Middle frontal gyrus (tissue), 1 donor: ENCODE measurements at regions not wholly inside any gene's neighbourhood (a gene's known extent, or its start where the extent isn't known, plus 50 kb on each side); places are given as distances from the start of the nearest gene placed in this dataset.

Experiments
- DNase-seq: peaks from one replicate; pipeline ENCODE4 v3.0.0-alpha.2; 2015; ENCODE audit warnings: low spot score; ENCODE audit errors: extremely low spot score

DNA sequence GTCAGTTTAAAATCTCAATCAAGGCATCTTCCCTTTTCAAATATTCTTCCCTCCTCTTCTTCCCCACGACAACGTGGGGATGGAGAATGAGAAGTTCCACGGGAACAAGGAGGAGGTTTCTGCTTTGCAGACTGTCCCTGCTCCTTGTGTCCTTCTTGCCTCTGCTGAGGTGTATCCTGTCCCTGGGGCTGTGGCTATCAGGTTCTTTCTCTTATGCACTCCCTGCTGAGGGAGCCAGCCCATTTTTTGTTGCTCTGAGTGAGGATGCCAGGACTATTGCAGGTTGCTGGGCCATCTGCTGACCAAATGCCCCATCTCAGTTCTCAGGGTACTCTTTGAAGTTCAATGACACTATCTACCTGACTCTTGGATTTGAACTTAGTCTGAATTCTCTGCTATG, 533.6 kb downstream of the RNF144B start:
- no peak for DNase-seq

- no peak for DNase-seq
These were observed 543.9 kb downstream of the RNF144B start for GRCh38 chr6:18931086-18931485.

- DNase-seq: no peak
These were observed 571.0 kb downstream of the RNF144B start for GRCh38 chr6:18958146-18958545.

- DNase-seq: no peak
These were observed 574.4 kb downstream of the RNF144B start for GRCh38 chr6:18961566-18961965.

GRCh38 chr6:18962361-18962905, 575.3 kb downstream of the RNF144B start:
- DNase-seq: no peak

DNA sequence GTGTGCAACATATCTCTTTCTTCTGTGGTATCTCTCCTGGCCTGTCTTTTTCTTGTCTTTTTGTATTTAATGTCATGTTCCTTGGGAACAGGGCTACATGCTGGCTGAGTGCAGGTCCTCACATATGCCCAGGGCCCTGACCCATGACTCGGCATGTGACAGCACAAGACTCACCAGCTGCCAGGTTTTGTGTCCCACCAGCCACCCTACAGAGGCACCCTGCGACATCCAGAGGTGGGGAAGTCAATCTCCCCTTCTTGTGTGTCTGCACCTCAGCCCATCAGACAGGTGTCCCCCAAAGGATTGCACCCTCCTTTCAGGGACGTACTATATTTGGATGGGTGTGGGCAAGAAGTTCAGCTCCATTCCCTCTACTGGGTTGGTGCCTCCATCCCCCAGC, 576.3 kb downstream of the RNF144B start:
- no peak for DNase-seq

DNA sequence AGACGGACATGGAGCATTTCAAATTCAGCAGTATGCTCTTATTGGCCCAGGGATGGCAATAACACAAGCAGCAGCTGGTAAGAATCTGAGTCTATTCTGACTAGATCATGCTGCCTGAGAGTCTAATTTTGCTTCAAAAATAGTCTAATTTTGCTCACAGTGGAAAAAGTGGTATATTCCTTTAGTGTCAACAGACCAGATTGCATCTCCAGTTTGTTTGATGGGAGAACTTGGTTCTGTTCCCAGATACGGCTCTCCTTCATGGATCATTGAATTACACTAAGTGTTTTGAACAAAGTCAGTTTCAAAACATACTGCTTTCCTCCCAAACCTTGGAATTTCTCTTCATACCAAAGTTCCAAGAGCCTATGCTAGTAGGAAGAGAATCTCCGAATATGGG, 586.1 kb downstream of the RNF144B start:
- no peak for DNase-seq

- DNase-seq: no peak
These were observed 588.9 kb downstream of the RNF144B start for GRCh38 chr6:18976091-18976490.

- DNase-seq: no peak
These were observed 589.8 kb downstream of the RNF144B start for GRCh38 chr6:18976966-18977365.

DNA sequence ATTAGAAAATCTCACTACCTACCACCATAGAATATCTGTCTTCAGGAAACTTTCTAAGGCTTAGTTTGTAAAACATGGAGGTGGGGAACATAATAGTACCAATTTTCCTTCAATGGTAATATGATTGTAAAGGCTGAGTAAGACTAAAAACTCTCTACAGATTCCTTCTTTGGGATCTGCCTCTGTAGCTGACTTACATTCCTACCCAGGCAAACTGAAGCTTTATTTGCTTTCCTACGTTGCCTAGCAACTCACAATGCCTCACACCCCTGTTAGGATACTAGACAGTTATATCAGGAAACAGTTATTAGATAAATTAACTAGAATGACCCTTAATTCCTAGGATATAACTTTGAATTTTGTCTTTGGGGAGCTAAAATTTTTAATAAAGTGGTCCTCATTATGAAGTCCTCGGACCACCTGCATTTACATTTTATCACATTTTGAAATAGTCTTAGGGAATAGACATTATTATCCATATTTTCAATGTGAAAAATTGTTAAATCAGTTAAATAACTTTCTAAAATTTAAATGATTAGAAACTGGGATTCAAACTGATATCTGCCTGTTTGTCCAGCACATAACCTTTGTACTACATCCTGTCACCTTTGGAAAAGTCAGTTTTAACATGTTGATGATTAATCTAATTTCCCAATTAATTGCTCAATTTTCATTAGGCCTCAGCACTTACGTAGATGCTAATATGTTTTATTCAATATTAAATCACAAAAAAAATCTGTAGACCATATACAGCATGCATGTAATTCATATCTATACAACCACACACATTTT, 591.4 kb downstream of the RNF144B start:
- no peak for DNase-seq

DNA sequence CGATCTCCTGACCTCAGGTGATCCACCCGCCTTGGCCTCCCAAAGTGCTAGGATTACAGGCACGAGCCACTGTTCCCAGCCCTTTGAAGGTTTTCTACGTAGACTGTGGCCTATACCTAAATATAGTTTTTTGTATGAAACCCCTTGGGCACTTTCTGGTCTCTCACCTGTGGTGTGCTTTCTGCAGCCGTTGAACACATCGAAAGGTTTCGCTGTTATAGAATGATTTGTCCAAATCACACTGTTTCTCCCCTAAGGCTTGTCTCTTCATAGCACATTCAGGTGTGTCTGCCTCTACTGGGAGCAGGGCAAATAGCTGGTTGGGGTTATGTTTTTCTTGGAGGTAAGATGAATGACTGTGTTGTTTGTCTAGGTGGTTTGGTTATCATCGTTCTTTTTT, 597.9 kb downstream of the RNF144B start:
- no peak for DNase-seq

DNA sequence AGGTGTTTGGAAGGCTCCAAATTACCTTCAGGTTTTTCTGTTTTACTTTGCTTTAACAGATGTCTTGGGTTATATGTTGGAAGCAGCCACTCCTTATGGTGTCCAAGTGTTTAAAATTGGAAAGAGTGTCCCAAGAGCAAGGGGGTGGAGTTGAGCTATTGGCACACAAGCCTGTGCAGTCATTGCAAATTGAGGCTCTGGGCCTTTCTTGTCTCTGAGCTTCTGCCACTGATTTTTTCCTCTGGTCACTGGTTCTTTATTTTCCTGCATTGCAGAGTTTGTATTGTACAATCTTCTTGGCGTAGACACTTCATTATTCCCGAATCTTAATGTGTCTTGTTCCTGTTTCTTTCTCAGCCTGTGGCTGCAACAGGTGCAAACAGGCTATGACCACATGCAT, 598.8 kb downstream of the RNF144B start:
- DNase-seq: no peak

DNA sequence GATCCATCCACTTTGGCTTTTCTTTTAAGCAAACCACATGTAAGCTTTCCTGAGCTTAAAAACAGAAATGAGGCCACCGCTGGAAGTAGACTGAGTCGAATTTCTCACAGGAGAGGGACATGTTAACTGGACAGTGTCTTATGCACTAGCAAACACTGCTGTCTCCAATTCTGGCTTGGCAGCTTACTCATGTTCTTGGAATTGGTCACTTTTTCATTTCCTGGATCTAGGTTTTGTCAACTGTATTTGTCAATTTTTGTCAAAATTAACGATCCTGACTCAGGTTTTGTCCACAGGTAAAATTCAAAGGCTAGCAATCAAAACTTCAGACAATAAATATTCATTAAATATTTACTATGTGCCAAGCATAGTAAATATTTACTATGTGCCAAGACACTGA, 601.5 kb downstream of the RNF144B start:
- no peak for DNase-seq

DNA sequence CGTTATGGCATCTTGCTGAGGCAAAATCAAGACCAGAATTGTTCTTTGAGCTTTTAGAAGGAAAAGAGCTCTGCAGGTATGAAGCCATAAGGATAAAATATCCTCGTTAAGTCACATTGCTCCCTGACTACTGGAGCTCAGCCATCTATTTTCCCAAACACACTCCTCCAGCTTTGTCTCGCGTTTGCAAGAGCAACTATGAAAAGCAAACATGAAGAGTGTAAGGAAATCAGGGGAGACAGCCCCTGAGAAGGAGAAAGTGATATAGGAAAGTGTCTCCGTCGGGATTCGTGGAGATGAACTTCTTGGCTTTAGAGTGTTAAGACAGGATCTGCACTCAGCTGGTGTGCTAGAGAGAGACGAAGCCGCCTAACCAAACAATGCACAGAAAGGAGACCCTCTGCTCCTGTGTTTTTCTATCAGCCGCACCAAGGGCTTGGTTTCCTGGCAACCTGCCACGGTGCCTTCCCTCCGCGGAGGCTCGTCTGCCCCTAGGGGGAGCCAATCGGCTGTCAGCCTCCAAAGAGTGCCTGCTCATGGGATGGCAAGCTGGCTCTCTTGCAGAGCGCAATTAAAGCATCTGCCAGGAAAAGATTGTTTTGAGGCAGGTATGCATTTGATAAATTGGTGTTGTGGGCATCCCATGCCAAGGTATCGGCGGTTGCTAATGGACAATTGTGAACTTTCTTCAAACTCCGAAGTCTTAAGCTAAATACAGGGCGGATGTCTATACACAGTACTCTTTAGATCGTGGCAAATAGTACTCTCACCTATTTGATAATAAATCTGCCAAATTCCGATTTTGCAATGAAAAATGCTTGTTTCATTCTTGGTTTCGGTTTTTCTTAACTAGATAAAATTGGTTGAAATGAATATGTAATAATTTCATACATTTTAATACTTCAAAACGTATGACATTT, 603.2 kb downstream of the RNF144B start:
- DNase-seq: peak; percentile 50

DNA sequence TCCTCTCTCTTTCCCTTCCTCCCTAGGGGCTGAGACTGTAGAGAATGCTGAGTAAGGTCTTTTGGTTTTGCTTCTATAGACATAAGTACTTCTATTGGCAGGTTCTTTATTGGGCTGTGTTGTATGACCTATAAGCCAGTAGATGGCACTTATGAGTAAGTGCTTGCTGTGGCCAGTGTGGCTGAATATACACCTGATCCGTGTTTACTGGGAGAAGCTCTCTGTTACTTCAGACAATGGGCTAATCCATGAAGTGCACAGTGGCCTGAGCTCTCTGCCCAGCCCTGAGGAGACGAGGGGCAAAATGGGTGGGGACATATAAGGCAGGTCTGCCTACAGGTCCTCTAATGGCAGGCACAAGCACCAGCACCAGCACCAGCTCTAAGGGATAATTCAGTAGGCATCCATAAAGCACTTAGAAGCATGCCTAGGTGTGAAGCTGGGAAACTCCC, 610.3 kb downstream of the RNF144B start:
- no peak for DNase-seq

DNA sequence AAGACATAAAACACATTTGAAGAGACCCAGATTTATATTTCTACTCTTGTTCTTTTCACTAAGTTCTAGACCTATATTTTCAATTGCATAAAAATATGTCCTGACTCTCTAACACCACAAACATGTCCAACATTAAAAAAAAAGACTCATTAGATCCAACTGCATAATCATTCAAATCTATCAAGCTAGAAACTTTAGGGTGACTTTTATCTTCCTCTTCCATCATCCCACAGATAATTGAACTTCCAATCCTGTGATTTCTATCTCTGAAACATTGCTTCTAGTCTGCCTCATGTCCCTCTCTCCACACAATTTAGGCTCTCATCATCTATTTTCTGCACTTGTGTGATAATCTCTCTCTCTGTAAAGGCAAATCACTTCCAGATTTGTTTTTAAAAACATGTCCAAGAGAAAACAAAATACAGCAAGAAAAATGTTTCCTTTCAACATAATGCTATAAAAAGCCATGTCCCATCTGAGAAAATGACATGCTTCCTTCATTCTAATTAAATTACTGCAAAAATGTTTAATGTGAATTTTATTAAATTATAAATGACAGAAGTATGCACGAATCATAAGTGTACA, 615.9 kb downstream of the RNF144B start:
- DNase-seq: no peak

DNA sequence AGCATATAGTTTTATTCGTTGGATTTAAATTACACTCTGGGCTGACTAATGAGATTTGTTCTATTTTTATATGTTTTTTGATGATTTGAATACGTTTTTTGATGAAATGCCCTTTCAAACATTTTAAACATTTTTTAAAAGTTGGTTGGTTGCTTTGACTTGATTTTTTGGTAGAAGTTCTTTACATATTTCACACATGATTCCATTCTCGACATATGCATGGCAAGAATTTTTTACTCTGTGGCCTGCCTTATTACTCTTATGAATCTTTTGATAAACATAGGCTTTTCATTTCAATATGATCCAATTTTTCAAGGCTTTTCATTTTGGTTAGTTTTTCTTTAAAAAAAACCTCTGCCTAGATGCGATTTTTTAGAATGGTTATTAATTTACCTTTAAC, 617.0 kb downstream of the RNF144B start:
- DNase-seq: no peak

DNA sequence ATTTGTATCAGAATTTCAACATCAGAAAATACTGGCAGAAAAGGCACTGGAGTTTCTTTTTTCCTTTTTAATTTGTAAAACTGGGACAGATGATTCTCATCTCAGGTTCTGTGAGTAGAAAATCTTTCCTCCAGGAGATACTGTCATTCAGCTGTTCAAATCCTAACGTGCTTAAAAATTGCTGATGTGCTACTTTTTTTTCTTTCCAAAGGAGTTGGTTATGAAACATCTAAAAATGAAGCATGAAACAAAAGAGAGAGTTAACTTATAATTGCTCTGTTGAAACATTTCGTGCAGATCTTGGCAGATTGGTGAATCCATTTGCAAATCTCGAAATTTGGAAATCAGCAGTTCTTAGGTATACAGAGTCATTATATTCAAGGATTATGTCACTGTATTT, 622.6 kb downstream of the RNF144B start:
- no peak for DNase-seq

DNA sequence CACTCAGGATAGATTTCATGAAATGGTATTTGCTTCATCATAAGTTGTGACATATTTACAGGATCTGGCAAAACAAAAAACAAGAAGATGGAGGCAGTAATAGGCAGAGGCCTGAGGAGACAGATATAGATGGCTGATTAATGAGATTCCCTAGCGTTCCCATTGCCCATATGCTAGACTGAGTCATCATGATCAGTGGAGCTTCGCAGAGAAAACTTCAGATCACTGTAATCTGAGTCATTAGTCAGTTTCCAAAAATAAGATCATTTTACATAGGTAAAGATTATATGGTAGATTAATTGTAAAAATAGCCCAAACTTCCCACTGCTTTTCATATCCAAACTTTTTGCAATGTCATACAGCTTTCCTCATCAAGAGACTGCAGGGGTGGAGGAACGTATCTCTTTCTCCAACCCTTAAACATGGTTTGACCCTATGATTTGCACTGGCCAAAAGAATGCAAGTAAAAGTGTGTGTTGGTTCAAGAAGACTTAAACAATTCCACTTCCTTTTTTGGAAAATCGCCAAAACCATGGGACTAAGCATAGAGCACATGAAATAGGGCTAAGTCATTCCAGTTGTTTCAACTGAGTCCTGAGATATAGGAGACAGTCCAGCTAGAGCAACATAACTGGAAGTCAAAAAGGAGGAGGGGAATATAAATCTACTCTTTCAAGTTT, 626.0 kb downstream of the RNF144B start:
- DNase-seq: no peak

- DNase-seq: no peak
These were observed 637.6 kb downstream of the RNF144B start for GRCh38 chr6:19024737-19025136.

GRCh38 chr6:19028201-19028600, 641.1 kb downstream of the RNF144B start:
- DNase-seq: no peak
